22Rv1 (cell line): ENCODE measurements at regions not wholly inside any gene's neighbourhood (a gene's known extent, or its start where the extent isn't known, plus 50 kb on each side); places are given as distances from the start of the nearest gene placed in this dataset.

Source experiments
- H3K27ac ChIP-seq: fragments of 450-650 bp; 2 replicates; pipeline ENCODE4 v1.5.1; 2017
- ZFX ChIP-seq: fragments of 450-650 bp; IDR thresholded peaks from 2 replicates; pipeline ENCODE4 v1.6.1; 2017; ENCODE audit warnings: antibody characterized with exemption, borderline replicate concordance
- TF ChIP-seq, protein P1 (sequence below): fragments of 450-650 bp; IDR thresholded peaks from 2 replicates; pipeline ENCODE4 v1.5.1; 2017; ENCODE audit warnings: mild to moderate bottlenecking

DNA sequence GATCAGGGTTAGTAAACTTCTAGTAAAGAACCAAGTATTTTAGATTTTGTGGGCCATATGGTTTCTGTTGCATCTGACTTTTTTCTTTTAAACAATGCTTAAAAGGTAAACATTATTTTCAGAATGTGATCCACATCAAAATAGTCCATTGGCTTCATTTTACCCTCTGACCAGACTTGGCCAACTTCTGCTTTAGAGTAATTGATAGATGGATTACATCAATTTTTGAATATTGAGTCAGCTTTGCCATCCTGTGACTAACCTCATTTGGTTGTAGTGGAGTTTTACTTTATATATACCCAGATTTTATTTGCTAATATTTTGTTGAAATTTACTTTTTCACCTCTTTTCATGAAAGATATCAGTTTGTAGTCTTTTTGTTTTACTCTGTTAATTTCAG lies 559.8 kb downstream of the TLL1 start:
- TF ChIP-seq ZFX = no peak
- no peak overlapping the region for H3K27ac ChIP-seq

DNA sequence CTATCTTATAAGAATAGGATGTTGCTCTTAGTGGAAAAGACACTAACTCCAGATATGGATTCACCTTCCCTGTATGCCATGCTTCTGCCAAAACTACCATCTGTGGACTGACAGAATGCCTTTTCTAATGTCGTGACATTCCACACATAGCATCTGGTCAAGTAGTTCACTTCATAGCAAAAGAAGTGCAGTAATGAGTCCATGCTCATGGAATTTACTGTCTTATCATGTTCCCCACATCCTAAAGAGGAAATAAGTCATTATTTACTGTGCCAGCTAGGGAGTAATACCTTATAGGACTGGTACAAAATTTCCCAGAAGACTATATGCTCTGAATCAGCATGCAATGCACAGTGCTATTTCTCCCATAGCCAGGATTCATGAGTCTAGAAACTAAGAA lies 562.4 kb downstream of the TLL1 start:
- TF ChIP-seq, protein P1, sequence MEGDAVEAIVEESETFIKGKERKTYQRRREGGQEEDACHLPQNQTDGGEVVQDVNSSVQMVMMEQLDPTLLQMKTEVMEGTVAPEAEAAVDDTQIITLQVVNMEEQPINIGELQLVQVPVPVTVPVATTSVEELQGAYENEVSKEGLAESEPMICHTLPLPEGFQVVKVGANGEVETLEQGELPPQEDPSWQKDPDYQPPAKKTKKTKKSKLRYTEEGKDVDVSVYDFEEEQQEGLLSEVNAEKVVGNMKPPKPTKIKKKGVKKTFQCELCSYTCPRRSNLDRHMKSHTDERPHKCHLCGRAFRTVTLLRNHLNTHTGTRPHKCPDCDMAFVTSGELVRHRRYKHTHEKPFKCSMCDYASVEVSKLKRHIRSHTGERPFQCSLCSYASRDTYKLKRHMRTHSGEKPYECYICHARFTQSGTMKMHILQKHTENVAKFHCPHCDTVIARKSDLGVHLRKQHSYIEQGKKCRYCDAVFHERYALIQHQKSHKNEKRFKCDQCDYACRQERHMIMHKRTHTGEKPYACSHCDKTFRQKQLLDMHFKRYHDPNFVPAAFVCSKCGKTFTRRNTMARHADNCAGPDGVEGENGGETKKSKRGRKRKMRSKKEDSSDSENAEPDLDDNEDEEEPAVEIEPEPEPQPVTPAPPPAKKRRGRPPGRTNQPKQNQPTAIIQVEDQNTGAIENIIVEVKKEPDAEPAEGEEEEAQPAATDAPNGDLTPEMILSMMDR = no peak
- no peak overlapping the region for H3K27ac ChIP-seq

DNA sequence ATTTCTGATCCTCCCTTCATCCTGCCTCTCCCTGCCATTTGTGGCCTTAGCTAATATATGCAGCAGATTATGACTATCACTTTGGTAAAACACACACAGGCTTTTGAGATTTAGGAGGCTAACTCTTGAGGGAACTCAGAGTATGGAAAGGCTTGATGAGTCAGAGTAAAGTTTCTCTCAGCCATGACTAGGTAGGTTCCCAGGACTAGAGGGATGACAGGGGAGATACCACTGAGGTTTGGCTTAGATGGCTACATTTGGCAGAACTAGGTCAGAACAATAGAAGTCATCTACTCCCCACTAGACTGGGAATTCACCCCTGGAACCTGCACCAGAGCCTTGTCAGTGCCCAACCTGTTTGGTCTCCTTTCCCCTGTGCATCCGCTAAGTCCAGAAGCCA lies 585.7 kb downstream of the TLL1 start:
- TF ChIP-seq, protein P1 = no peak
- no peak for TF ChIP-seq ZFX
- H3K27ac ChIP-seq = no peak overlapping the region

DNA sequence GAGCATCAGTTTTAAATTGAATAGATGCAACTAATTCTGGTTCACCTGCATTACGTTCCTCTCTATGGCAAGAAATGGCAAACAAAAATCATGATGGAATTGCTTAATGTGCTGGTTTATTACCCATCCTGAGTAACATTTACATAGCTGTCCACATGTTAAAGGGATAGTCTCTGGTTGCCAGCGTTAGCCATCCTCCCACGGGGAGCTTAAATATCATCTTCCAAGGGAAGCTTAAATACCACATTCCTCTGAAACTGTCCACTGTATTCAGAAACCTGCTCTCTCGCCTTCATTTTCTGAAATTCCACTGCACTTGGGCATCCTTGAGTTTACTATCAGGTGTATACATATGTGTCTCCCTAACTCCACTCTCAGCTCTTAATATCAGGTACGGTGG lies 586.6 kb downstream of the TLL1 start:
- TF ChIP-seq, protein P1 = no peak
- no peak for TF ChIP-seq ZFX
- H3K27ac ChIP-seq = no peak overlapping the region

DNA sequence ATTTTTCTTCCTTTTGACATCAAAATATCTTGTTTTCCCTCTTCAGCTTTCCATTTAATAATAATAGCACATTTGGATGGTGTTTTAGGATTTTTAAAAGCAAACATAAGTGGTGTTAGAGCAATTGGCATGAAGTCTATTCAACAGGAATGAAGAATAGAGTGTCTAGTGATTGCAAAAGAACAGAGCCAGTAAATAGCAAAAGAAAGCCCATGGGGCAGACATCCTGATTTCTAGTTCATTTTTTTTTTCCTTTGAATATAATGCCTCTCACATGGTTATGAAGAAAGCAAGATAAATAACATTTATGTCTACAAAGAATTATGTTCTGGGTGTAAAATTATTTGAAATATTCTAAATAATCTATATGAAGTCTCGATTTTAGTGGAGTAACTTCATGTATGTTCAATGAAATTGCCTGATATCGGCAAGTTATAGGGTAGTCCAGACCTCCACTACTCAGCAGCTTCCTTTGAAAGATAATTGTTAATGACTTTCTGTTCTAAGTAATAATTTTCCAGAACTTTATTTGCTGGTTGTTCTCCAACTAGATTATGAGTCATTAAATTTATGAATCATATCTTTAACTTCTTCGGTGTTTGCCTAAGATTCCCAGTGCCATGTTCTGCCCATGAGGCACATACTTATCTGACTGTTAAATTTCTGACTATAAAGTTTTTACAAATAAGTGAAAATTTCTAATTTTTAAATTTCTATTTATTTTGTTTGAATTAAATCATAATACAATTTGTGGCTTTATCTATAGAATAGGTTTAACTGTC lies 587.9 kb downstream of the TLL1 start:
- TF ChIP-seq ZFX = no peak
- TF ChIP-seq, protein P1 = no peak
- no peak overlapping the region for H3K27ac ChIP-seq

DNA sequence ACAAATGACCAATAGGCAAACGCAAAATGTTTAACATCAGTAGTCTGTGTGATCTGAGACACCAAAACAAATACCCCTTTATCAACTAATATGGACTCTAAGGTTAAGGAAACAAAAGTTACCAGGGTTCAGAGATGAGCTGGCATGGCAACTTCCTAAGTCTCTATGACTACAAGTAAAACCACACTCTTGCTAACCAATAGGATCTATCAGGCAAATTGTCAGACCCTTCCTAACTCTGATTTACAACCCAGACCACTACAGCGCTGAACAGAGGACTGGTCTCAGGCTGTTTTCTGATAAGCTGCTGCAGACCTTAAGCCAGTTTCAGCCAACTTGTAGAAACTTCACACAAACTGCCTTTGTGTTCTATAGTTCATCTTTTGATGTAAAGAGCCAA lies 608.0 kb downstream of the TLL1 start:
- no peak overlapping the region for H3K27ac ChIP-seq
- no peak for TF ChIP-seq ZFX
- TF ChIP-seq, protein P1 = no peak

DNA sequence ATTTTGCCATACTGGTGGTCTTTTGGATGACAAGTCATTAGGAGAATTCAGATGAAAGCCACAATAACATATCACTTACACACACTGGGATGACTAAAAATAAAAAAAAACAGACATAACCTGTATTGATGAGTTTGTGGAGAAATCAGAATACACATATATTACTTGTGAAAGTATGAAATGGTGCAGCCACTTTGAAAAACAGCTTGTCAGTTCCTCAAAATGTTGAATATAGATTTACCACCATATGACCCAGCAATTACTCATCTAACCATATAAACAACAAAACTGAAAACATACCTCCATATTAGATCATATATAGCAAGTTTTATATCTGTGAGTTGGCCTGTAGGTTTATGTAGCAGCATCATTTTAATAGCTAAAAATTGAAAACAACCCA lies 608.7 kb downstream of the TLL1 start:
- no peak for TF ChIP-seq ZFX
- TF ChIP-seq, protein P1 = no peak
- no peak overlapping the region for H3K27ac ChIP-seq

DNA sequence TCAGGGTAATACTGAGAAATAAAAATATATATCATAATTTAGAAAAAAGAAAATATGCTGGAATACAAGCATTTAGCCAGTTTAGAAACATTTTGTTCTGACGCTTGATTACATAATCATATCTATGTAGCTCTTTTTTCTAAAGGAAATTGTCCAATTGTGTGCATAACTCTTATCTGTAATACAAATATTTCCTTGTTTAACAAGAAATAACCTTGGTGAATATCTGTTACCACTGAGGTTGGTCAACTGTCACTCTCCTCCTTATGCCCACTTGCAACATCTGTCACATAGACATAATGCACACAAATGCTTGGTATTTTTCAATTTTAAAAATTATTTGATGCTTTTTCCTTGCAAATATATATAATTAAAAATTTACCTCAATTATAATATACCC lies 609.7 kb downstream of the TLL1 start:
- no peak overlapping the region for H3K27ac ChIP-seq
- TF ChIP-seq, protein P1 = no peak
- no peak for TF ChIP-seq ZFX
